HG03060 (cell line): ENCODE measurements at regions not wholly inside any gene's neighbourhood (a gene's known extent, or its start where the extent isn't known, plus 50 kb on each side); places are given as distances from the start of the nearest gene placed in this dataset.

Source experiments
- ATAC-seq: cut with Tn5 transposase; IDR thresholded peaks from one replicate; pipeline ENCODE4 v1.9.1; 2021; ENCODE audit warnings: low read depth, moderate number of reproducible peaks; ENCODE audit not compliant: unreplicated experiment

DNA sequence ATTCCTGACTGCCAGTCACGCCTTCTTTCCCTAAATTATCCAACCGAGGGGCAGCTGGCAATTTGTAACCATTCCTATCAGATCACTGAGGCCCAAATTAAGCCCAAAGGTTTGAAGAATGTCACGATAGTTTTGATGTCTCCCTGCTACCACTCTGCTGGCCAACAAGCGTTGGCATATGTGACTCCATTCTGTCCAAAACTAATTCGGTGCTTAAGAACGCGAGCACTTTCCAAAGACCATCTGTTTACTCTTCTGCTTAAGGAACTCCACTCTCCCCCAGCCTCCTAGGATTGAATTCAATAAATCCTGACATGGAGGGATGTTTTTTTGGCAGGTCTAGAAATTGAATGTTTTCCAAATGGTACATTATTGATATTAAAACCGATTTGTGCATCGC is 131.5 kb upstream of the CTBP2 start:
- no peak for ATAC-seq

DNA sequence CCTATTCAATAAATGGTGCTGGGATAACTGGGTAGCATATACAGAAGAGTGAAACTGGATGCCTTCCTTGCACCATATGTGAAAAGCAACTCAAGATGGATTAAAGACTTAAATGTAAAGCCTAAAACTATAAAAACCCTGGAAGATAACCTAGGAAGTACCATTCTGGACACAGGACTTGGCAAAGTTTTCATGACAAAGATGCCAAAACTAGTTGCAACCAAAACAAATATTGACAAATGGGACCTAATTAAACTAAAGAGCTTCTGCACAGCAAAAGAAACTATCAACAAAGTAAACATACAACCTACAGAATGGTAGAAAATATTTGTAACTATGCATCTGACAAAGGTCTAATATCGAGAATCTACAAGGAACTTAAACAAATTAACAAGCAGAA is 129.1 kb upstream of the CTBP2 start:
- ATAC-seq = no peak

DNA sequence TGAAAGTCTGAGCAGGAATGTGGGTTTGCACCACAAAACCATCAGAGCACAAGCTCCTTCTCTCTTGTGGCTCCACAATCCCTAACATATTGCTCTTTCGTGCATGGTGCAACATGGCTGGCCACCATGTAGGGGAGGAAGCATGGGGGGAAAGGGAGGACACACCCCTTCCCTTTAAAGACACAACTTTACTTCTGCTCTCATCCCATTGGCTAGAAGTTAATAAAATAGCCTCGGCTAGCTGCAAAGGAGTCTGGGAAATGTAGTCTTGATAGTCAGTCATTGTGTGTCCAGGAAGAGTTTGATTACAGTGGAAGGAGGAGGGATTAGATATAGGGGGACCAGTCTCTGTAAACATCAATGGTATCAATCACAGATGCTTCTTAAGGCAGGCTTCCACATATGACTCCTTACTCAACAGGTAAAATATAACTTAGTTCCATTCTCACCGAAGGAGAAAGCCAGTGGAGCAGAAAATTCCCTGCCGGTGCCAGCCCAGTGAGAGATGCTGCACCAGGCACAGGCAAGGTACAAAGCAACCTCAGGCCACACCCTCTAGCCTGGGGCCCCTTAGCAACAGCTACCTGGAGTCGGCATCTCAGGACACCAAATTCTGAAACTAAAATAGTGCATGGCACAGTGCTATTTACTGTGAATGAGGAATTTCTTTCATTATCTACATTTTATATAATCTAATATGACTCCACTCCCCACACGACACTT is 124.7 kb upstream of the CTBP2 start:
- no peak for ATAC-seq

DNA sequence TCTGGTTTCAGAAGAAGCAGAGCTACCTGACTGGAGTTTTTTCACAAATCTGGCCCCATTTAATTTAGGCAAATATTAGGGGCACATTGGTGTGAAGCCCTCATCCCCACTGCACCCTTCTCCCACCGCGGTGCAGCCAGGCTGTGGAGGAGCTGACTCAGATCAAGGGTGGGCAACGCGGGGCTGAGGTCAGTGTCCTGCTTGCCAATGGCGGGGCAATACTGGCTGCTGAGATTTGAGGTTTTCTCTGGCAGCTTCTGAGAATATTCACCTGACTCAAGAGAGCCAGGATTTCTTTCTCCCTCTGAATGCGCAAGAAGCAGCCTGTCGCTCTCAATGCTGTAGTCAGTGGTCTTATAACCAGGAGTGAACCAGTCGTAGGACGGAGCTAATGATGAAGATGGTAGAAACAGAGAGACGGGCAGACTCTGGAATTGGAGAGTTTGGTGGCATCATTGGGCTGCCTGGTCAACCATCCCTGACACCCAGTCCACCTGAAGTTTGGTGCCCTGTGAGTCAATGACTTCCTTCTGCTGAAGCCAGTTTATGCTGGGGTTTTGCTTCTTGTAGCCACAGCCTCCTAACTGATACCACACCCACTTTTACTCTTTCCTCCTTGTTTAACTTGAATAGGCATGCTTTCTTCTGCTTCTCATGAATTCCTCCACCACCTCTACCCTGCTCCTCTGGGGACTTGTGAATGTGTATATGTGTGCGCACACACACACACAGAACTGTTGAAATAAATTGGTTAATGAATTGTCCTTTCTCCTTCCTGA is 123.7 kb upstream of the CTBP2 start:
- ATAC-seq = no peak

DNA sequence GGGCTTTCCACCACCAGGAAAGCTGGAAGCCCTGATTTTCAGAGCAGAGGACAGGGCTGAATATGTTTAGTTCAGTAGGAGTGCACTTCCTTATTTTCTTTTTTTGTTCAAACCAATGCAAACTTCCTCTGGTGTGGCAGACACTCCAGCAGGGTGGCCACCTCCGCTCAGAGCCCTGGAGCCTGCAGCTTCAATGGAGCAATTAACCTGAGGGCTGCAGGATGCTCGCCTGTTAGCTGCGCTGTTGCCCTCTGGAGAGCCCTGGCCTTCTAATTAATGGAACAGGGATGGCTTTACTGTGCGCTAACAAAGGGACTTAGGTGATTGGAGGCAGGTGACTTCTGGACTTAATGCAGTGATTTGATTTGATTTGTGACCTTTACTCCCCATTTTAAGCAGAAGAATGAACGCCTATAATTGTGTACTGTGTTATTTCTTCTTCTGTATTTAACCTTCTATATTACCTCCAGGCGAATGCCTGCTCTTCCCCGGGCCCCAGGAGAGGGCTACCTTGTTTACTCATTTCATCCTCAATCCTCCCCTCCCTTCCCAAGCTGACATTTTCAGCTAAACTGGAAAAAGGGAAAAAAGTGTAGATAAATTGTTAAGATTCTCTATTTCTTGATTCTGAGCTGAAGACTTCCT is 123.0 kb upstream of the CTBP2 start:
- no peak for ATAC-seq

DNA sequence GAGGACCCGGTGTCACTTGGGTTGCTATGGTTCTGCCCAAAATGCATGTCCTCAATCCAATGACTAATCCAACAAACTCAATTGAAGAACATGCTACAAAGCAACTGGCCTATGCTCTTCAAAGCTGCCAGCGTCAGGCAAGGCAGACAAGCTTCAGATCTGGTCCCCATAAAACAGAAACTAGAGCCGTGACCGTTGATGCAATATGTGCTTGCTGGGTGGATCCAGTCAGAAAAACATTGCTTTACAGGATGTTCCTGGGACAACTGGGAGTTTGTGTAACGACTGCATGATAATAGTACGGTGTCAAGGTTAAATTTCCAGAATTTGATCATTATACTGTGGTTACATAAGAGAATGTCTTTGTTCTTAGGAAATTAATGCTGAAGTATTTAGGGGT is 120.7 kb upstream of the CTBP2 start:
- no peak for ATAC-seq

DNA sequence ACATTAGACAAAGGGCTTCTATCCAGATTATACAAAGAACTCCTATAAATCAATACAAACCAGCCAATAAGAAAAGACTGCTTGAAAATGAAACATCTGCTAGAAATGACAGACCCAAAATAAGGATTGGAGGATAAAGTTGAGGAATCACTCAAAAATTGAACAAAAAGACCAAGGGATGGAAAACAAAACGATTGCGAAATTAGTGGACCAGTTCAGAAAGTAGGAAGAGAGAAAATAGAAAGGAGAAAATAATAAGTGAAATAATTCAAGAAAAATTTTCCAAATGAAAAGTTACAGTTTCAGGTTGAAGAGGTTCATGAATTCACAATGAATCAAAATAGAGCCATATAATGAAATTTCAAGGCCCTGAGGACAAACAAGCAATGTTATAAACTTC is 115.8 kb upstream of the CTBP2 start:
- ATAC-seq = no peak

DNA sequence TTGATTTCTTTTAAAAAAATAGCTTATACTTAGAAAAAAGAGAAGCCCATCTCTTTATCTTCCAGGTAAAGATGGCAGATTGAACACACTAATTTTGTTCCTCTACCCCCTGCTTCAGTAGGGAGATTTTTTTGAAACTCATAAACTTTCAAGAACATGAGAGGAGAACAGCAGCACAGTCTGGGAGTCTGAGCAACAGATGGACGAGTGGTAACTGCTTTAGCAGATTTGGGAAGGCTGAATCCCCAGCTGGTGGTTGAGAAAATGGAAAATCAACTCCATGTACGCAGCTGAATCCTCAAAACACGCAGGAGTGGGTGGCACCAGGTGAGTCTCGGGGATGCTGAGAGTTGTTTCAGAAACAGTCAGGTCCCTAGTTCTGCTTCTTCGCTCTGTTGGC is 114.6 kb upstream of the CTBP2 start:
- ATAC-seq = no peak

DNA sequence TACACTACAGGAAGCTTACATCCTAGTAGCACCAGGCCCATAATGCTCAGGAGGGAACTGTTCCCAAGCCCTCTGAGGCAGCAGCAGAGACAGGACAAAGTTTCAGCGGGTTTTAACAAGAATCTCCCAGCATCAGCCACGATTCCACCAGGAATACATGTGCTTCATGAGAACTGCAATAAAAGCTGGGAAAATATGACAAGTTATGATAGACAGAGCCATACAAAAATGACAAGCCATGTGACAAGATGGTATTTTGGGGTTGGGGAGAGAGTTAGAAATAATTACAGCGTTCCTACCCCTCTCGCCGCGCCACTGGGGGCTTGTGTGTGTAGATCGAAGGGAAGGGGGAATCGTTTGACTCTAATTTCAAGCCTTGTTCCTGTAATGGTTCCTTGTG is 112.7 kb upstream of the CTBP2 start:
- ATAC-seq = no peak

DNA sequence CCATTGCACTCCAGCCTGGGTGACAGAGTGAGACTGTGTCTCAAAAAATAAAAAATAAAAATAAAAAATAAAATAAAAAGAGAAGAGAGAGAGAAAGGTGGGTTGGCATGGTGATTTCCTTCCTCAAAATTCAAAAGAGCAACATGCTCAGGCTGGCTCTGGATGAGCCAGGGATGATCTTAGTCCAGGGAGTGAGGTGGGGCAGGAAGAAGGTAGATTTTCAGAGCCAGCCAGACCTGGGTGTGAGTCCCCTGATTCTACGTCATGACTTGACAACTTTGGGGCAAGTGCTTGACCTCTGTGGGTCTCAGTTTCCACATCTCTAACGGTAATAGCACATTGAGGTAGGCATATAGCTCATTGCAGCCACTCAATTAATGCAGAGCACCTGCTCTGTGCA is 109.4 kb upstream of the CTBP2 start:
- no peak for ATAC-seq

DNA sequence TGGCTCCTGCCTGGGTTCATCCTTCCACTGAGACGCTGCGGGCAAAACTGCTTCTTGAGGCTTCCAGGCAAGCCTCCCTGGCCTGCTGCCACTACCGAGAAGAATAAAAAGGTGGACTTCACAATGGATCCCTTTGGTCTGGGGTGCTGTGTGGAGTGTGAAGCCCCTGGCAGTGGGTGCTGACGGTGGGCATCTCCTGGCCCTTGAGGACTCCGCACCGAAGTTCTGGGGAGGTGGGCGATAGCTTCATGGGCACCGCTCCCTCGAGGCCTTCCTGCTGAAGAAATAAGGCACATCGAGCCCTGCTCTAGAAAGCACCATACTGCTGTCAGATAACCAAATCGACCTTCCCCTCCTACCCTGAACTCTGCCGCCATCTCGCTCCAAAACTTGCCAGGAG is 106.6 kb upstream of the CTBP2 start:
- no peak for ATAC-seq

DNA sequence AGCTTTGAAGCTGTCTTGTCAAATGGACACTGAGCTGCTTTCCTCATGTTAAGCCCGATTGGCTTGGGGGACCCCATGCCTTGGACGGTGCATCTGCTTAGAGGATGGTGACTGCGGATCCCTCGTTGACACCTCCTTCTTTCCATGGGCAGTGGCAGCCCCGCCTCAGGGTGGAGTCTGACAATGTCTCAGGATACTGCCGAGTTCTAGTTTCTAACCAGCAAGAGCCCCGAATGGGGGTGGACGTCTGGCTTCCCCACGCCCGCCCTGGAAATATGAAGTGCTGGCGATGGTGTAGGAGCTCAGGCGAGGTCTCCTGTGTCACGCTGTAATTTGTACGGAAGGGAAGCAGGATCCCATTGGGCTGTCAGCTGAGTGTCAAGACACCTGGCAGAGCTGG is 106.2 kb upstream of the CTBP2 start:
- ATAC-seq = no peak

DNA sequence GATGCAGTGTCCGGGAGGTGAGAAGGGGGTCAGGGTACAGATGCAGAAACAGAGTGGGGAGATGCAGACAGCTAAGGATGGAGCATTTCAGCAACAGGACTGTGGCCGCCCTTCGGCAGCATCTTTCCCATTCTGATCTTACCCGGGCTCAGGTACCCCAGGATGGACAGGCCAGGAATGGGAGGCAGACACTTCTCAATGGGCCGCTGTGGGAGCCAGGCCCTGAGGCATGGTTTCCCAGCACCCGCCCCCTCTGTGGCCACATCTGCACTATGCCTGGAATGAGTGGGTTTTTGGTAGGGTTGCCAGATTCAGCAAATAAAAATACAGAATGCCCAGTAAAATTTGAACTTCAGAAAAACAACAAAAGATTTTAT is 105.2 kb upstream of the CTBP2 start:
- ATAC-seq = no peak

DNA sequence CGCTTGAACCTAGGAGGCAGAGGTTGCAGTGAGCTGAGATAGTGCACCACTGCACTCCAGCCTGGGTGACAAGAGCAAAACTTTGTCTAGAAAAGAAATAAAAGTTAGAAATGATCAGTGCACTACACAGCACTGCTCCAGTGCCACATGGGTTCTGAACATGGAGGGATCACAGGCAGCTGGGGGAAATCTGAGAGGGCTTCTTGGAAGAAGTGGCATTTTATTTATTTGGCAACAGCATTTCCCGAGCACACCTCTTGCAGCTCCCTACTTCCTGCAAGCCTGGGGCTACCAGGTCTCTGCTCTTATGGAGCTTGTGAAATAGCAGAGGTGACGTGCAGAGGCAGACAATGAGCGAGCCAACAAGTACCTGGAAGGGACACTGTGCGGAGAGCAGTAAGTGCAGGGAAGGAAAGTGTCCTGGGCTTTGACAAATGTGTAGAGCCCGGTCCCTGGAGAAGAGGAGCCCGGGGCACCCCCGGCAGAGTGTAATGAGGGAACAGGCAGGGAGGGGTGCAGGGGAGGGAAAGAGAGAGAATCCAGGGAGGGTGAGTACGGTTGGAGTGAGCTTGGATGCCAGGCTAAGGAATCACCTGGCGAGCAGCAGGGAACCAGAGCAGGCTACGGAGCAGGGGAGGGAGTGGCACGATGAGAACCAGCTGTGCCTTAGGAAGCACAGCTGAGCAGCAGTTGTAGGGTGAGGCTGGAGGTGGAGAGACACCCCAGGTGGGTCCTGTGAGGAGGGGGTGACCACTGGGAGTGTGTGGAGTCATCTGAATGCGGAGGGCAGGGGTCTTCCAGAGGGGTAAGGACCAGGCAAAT is 104.6 kb upstream of the CTBP2 start:
- ATAC-seq = no peak

DNA sequence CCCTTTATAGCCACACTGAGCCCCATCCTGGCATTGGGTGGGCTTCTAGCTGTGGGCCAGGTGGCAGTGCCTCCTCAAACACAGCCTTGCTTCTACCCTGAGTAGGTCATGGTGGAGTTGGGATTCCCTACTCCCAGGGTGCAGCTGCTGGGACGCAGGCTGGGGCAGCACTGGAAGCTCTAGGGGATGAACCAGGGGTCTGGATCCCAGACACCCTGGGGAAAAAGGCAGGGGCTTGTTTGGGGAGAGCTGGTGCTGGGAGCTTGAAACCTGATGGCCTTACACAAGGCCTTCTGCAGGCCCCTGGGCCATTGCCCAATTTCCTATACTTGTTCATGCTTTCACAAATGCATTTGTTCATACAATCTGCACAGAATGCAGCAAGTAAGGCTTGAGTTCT is 103.7 kb upstream of the CTBP2 start:
- no peak for ATAC-seq

DNA sequence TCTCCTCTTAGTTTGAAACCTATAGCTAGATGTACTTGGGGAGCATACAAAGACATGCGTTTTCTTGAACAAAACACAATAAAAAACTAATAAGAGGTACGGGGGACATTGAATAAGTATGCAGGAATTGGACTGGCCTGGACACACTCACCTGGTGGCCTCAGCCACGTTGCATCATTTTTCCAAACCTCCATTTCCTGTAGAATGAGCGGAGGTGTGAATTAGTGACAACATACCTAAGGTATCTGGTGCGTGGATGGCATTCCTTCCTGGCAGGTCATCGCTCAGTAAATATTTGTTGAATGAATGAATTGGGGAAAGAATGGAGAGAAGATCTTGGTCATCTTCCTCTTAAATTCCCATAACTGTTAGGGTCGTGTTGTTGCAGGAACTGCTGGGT is 103.2 kb upstream of the CTBP2 start:
- ATAC-seq = no peak

DNA sequence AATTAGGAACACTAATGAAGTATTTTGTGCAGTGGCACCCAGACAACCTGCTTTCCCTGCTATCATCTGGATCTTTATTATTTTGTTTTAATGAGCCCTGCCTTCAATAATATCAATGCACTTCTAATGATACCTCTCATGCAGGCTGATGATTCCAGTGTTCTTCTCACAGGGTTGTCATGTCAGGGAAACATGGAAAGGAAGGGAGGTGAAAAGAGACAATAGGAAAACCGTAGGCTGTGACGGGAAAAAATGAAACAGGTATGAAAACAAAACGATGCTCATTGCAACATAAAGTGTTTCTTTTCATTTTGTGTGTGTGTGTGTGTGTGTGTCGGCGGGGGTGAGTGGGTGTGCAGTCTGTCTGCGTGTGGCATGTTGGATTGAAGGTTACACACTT is 102.6 kb upstream of the CTBP2 start:
- no peak for ATAC-seq

DNA sequence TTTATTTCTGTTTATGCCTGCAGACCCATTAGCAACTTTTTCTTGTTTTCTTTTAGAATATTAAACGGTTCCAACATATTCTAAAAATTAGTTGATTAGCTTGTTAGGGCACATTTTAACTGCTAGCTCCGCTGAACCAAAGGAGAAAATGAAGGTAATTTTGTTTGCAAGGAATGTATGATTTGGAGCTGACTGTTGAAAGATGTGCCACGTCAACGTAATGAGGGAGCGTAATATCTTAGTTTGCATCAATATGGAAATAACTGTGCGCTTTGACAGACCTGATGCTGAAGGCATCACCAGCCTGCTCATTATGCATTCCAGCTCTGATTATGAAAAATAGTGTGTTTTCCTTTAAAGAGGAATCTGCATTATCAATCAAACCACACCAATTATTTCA is 102.0 kb upstream of the CTBP2 start:
- no peak for ATAC-seq

DNA sequence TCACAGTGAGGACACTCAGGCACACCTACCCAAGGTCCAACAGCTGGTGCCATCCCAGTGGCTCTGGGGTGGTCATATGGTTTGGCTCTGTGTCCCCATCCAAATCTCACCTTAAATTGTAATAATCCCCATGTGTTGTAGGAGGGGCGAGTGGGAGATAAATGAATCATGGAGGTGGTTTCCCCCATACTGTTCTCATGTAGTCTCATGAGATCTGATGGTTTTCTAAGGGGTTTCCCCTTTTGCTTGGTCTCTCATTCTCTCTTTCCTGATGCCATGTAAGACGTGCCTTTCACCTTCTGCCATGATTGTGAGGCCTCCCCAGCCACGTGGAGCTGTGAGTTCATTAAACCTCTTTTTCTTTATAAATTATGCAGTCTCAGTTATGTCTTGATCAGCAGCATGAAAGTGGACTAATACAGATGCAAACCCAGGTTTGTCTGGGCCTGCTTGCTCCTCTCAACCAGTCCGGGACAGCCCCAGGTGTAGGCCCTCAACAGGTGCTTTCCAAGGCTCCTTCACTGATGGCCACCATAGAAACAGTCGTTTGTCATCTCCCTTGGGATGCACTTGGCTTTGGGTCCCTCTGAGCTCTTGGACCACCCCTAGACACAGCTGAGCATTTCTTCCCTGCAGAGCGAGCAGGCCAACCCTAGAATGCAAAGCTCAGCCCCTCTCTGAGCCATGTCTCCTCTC is 101.3 kb upstream of the CTBP2 start:
- ATAC-seq = no peak

DNA sequence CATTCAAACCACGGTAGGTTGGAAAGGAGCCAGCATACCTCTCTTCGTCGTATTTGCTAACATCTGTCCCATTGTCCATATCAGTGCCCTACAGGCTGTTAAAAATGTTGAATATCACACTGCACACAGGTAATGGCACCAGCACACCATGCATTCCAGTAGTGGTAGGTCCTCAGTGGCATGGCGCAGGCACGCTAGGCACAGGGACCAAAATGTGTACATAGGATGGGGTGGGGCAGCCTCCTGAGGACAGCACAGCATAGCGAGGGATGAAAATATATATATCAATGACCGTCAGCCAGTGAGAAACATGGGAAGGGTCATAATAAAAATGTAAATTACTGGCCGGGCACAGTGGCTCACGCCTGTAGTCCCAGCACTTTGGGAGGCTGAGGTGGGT is 99.9 kb upstream of the CTBP2 start:
- no peak for ATAC-seq
